Activated CD8-positive, alpha-beta memory T cell treated with anti-CD3 and anti-CD28 coated beads, Interleukin-2, amount 10 ng/mL, durations not matched to agents 7 days and 5 days (primary cell): ENCODE measurements at regions not wholly inside any gene's neighbourhood (a gene's known extent, or its start where the extent isn't known, plus 50 kb on each side); places are given as distances from the start of the nearest gene placed in this dataset.

ENCODE experiments used
- ATAC-seq: fragments of 150-1000 bp; cut with Tn5 transposase; one replicate; pipeline ENCODE4 v1.10.0; 2021; ENCODE audit warnings: moderate library complexity
- CTCF ChIA-PET: fragments of 350-600 bp; sonication (Branson Sonifier 250); formaldehyde crosslinking; loops from one replicate; lab custom pipeline; 2021; ENCODE audit warnings: antibody characterized with exemption; lab: Charles Lee
- DNase-seq: peaks from one replicate; pipeline ENCODE4 v3.0.0-alpha.2; 2020
- H3K27ac Mint-ChIP-seq: one replicate; pipeline ENCODE4 v1.8.0; 2021; ENCODE audit warnings: mild to moderate bottlenecking, mixed read lengths
- H3K27me3 Mint-ChIP-seq: one replicate; pipeline ENCODE4 v1.8.0; 2021; ENCODE audit warnings: mixed read lengths
- H3K36me3 Mint-ChIP-seq: one replicate; pipeline ENCODE4 v1.8.0; 2021; ENCODE audit warnings: mild to moderate bottlenecking, mixed read lengths
- H3K4me1 Mint-ChIP-seq: one replicate; pipeline ENCODE4 v1.8.0; 2021; ENCODE audit warnings: mixed read lengths
- H3K4me3 Mint-ChIP-seq: one replicate; pipeline ENCODE4 v1.8.0; 2021; ENCODE audit warnings: mild to moderate bottlenecking, moderate library complexity, mixed read lengths
- H3K9me3 Mint-ChIP-seq: one replicate; pipeline ENCODE4 v1.8.0; 2022; ENCODE audit warnings: low read depth, mixed read lengths

GRCh38 chr11:114816791-114817190 lies 138.5 kb downstream of the NXPE2 start:
- H3K27ac Mint-ChIP-seq: no peak overlapping the region
- no peak for ATAC-seq

GRCh38 chr11:114818382-114818781 lies 140.1 kb downstream of the NXPE2 start:
- no peaks in the 10 kb centered on the region for H3K36me3 Mint-ChIP-seq
- no peak for ATAC-seq
- no peak for DNase-seq
- no peaks in the 10 kb centered on the region for H3K4me1 Mint-ChIP-seq
- no peaks in the 10 kb centered on the region for H3K27me3 Mint-ChIP-seq
- no peak overlapping the region for H3K27ac Mint-ChIP-seq
- CTCF ChIA-PET: no interaction called here
- H3K9me3 Mint-ChIP-seq: peaks cover 2% of the 10 kb centered on the region
- no peak overlapping the region for H3K4me3 Mint-ChIP-seq

More at GRCh38 chr11:114816791-114817190, 138.5 kb downstream of the NXPE2 start:
- DNase-seq: no peak
- Mint-ChIP-seq H3K36me3 (no peaks in the 10 kb centered on the region), H3K9me3 (no peaks in the 10 kb centered on the region), H3K27me3 (no peaks in the 10 kb centered on the region), H3K4me1 (no peaks in the 10 kb centered on the region), H3K4me3 (no peak overlapping the region)
- CTCF ChIA-PET: no interaction called here

GRCh38 chr11:114819028-114819427 lies 140.7 kb downstream of the NXPE2 start:
- Mint-ChIP-seq H3K27ac (no peak overlapping the region), H3K36me3 (no peaks in the 10 kb centered on the region), H3K9me3 (peaks cover 3% of the 10 kb centered on the region), H3K4me3 (no peak overlapping the region), H3K4me1 (no peaks in the 10 kb centered on the region), H3K27me3 (no peaks in the 10 kb centered on the region)
- no peak for ATAC-seq
- CTCF ChIA-PET: no interaction called here
- no peak for DNase-seq

GRCh38 chr11:114820621-114821020 lies 142.3 kb downstream of the NXPE2 start:
- no peak overlapping the region for H3K27ac Mint-ChIP-seq
- H3K27me3 Mint-ChIP-seq: no peaks in the 10 kb centered on the region
- no peak for DNase-seq
- H3K36me3 Mint-ChIP-seq: no peaks in the 10 kb centered on the region
- CTCF ChIA-PET: no interaction called here
- H3K4me1 Mint-ChIP-seq: no peaks in the 10 kb centered on the region
- peaks cover 3% of the 10 kb centered on the region for H3K9me3 Mint-ChIP-seq
- no peak for ATAC-seq
- H3K4me3 Mint-ChIP-seq: no peak overlapping the region

GRCh38 chr11:114821621-114822412 lies 143.5 kb downstream of the NXPE2 start:
- H3K4me1 Mint-ChIP-seq: no peaks in the 10 kb centered on the region
- no peaks in the 10 kb centered on the region for H3K36me3 Mint-ChIP-seq
- no peak overlapping the region for H3K4me3 Mint-ChIP-seq
- DNase-seq: no peak
- CTCF ChIA-PET: no interaction called here
- no peak for ATAC-seq
- H3K27me3 Mint-ChIP-seq: no peaks in the 10 kb centered on the region
- H3K9me3 Mint-ChIP-seq: peaks cover 3% of the 10 kb centered on the region
- no peak overlapping the region for H3K27ac Mint-ChIP-seq

GRCh38 chr11:114826910-114827442 lies 148.6 kb downstream of the NXPE2 start:
- H3K9me3 Mint-ChIP-seq: peaks cover 3% of the 10 kb centered on the region
- H3K4me1 Mint-ChIP-seq: no peaks in the 10 kb centered on the region
- H3K4me3 Mint-ChIP-seq: no peak overlapping the region
- CTCF ChIA-PET: interaction anchor here (1.4 kb wide), 1 partner anchor 12 kb away, joined by 3 read pairs; no protein-coding TSS in a partner anchor
- DNase-seq (no peak), ATAC-seq (no peak)
- H3K27me3 Mint-ChIP-seq: no peaks in the 10 kb centered on the region
- H3K27ac Mint-ChIP-seq: no peak overlapping the region
- H3K36me3 Mint-ChIP-seq: no peaks in the 10 kb centered on the region

- ATAC-seq (no peak), DNase-seq (no peak)
- Mint-ChIP-seq H3K4me1 (no peaks in the 10 kb centered on the region), H3K27me3 (no peaks in the 10 kb centered on the region), H3K4me3 (no peak overlapping the region), H3K9me3 (peaks cover 3% of the 10 kb centered on the region), H3K27ac (no peak overlapping the region), H3K36me3 (no peaks in the 10 kb centered on the region)
- CTCF ChIA-PET: interaction anchor here (1.4 kb wide), 1 partner anchor 11 kb away, joined by 3 read pairs; no protein-coding TSS in a partner anchor
Observed at GRCh38 chr11:114827736-114828135, 149.4 kb downstream of the NXPE2 start.

- CTCF ChIA-PET: no interaction called here
- Mint-ChIP-seq H3K27ac (no peak overlapping the region), H3K27me3 (no peaks in the 10 kb centered on the region), H3K36me3 (no peaks in the 10 kb centered on the region), H3K9me3 (no peaks in the 10 kb centered on the region), H3K4me3 (no peak overlapping the region), H3K4me1 (no peaks in the 10 kb centered on the region)
- no peak for DNase-seq
- ATAC-seq: no peak
Observed at GRCh38 chr11:114832532-114833125, 154.3 kb downstream of the NXPE2 start.

GRCh38 chr11:114836161-114836560 lies 157.8 kb downstream of the NXPE2 start:
- ATAC-seq: no peak
- Mint-ChIP-seq H3K36me3 (no peaks in the 10 kb centered on the region), H3K27ac (no peak overlapping the region), H3K9me3 (peaks cover 5% of the 10 kb centered on the region), H3K4me3 (no peak overlapping the region), H3K4me1 (no peaks in the 10 kb centered on the region), H3K27me3 (no peaks in the 10 kb centered on the region)
- CTCF ChIA-PET: no interaction called here
- DNase-seq: no peak

GRCh38 chr11:114844896-114845295 lies 166.6 kb downstream of the NXPE2 start:
- Mint-ChIP-seq H3K4me1 (no peaks in the 10 kb centered on the region), H3K27ac (no peak overlapping the region), H3K27me3 (no peaks in the 10 kb centered on the region), H3K4me3 (no peak overlapping the region), H3K9me3 (no peaks in the 10 kb centered on the region), H3K36me3 (no peaks in the 10 kb centered on the region)
- no peak for ATAC-seq
- CTCF ChIA-PET: no interaction called here
- no peak for DNase-seq

GRCh38 chr11:114845766-114846415 lies 167.6 kb downstream of the NXPE2 start:
- Mint-ChIP-seq H3K9me3 (no peaks in the 10 kb centered on the region), H3K27ac (no peak overlapping the region), H3K4me1 (no peaks in the 10 kb centered on the region), H3K27me3 (no peaks in the 10 kb centered on the region), H3K36me3 (no peaks in the 10 kb centered on the region), H3K4me3 (no peak overlapping the region)
- CTCF ChIA-PET: no interaction called here
- DNase-seq (no peak), ATAC-seq (no peak)

GRCh38 chr11:114846416-114846791 lies 168.1 kb downstream of the NXPE2 start:
- Mint-ChIP-seq H3K9me3 (no peaks in the 10 kb centered on the region), H3K27me3 (no peaks in the 10 kb centered on the region), H3K36me3 (no peaks in the 10 kb centered on the region), H3K27ac (no peak overlapping the region), H3K4me3 (no peak overlapping the region), H3K4me1 (no peaks in the 10 kb centered on the region)
- CTCF ChIA-PET: no interaction called here
- DNase-seq (no peak), ATAC-seq (no peak)

- Mint-ChIP-seq H3K27ac (no peak overlapping the region), H3K4me1 (no peaks in the 10 kb centered on the region), H3K27me3 (no peaks in the 10 kb centered on the region), H3K9me3 (no peaks in the 10 kb centered on the region), H3K36me3 (no peaks in the 10 kb centered on the region), H3K4me3 (no peak overlapping the region)
- DNase-seq: no peak
- ATAC-seq: no peak
- CTCF ChIA-PET: no interaction called here
Observed at GRCh38 chr11:114847306-114847975, 169.1 kb downstream of the NXPE2 start.
